ENCODE measurements at regions not wholly inside any gene's neighbourhood (a gene's known extent, or its start where the extent isn't known, plus 50 kb on each side); places are given as distances from the start of the nearest gene placed in this dataset.

GRCh38 chr7:17147409-17147808, 151.0 kb upstream of the AHR start:
- no peaks in the 10 kb centered on the region for H3K36me3 ChIP-seq
- no peaks in the 10 kb centered on the region for H3K27me3 ChIP-seq
- no peak overlapping the region for H3K27ac ChIP-seq
- H3K4me3 ChIP-seq = no peak overlapping the region
- no peaks in the 10 kb centered on the region; the same call in 1 of the 2 replicates for H3K4me1 ChIP-seq
- no peak overlapping the region for H3K4me2 ChIP-seq
- no peaks in the 10 kb centered on the region for H4K20me1 ChIP-seq
- H3K9ac ChIP-seq = no peak overlapping the region
- H3K9me3 ChIP-seq = no peaks in the 10 kb centered on the region
- TF ChIP-seq Cebpa-rat (IDR thresholded peaks at IDR 0.05) = no peak

- TF ChIP-seq Cebpa-rat (IDR thresholded peaks at IDR 0.05) = no peak
- Histone ChIP-seq H3K27me3 (no peaks in the 10 kb centered on the region), H3K36me3 (no peaks in the 10 kb centered on the region), H3K9me3 (no peaks in the 10 kb centered on the region), H3K27ac (no peak overlapping the region), H4K20me1 (no peaks in the 10 kb centered on the region), H3K9ac (no peak overlapping the region), H3K4me3 (no peak overlapping the region), H3K4me2 (no peak overlapping the region), H3K4me1 (no peaks in the 10 kb centered on the region)
Measured at GRCh38 chr7:17150018-17150417, 148.4 kb upstream of the AHR start.

- Histone ChIP-seq H3K9ac (no peak overlapping the region), H3K4me2 (no peak overlapping the region), H4K20me1 (no peaks in the 10 kb centered on the region), H3K27me3 (no peaks in the 10 kb centered on the region), H3K36me3 (no peaks in the 10 kb centered on the region), H3K9me3 (no peaks in the 10 kb centered on the region), H3K4me1 (peaks cover 6% of the 10 kb centered on the region), H3K27ac (no peak overlapping the region), H3K4me3 (no peak overlapping the region)
- no peak for TF ChIP-seq Cebpa-rat (IDR thresholded peaks at IDR 0.05)
Measured at GRCh38 chr7:17152721-17153120, 145.7 kb upstream of the AHR start.

GRCh38 chr7:17153536-17153935, 144.9 kb upstream of the AHR start:
- Histone ChIP-seq H3K27ac (no peak overlapping the region), H3K4me3 (no peak overlapping the region), H3K4me1 (peaks cover 6% of the 10 kb centered on the region), H3K36me3 (no peaks in the 10 kb centered on the region), H3K4me2 (no peak overlapping the region), H4K20me1 (no peaks in the 10 kb centered on the region), H3K9ac (no peak overlapping the region), H3K9me3 (no peaks in the 10 kb centered on the region), H3K27me3 (no peaks in the 10 kb centered on the region)
- TF ChIP-seq Cebpa-rat (IDR thresholded peaks at IDR 0.05) = no peak

DNA sequence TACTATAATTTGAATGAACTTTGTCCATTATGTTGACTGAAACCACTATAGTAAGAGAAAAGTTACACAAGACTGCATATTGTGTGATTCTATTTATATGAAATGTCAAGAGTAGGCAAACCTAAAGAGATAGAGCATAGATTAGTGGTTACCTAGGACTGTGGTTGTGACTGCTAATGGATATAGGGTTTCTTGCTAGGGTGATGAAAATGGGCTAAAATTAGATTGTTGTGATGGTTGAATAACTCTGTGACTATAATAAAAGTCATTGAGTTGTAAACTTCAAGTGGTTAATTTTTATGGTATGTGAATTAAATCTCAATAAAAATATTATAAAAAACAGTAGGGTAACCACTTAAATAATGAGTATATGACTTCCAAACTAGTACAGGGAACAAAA, 142.9 kb upstream of the AHR start:
- Histone ChIP-seq H3K4me3 (no peak overlapping the region), H3K4me2 (no peak overlapping the region; the same call in 1 of the 2 replicates), H3K9me3 (no peaks in the 10 kb centered on the region), H3K36me3 (no peaks in the 10 kb centered on the region), H3K4me1 (peaks cover 6% of the 10 kb centered on the region), H3K27me3 (no peaks in the 10 kb centered on the region), H3K9ac (no peak overlapping the region), H4K20me1 (no peaks in the 10 kb centered on the region), H3K27ac (no peak overlapping the region)
- no peak for TF ChIP-seq Cebpa-rat (IDR thresholded peaks at IDR 0.05)

DNA sequence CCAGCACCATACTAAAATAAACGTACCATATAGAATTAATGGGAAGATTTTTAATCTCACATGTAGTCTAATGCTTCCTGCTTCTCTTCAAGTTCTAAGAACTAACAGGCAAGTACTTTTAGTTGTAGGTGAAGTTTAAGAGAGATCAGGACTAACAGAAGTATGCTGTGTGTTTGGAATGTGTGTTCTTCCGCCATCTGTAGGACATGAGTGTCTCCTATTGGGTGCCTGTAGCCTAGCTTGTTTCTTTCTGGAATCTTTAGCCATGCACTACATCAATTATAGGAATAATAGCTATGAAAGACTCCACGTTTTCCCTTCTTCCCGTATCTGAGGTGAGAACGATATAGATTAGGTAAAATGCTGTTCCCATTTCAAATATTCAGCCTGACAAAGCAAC, 140.2 kb upstream of the AHR start:
- Histone ChIP-seq H3K9me3 (no peaks in the 10 kb centered on the region), H4K20me1 (no peaks in the 10 kb centered on the region), H3K9ac (no peak overlapping the region), H3K27ac (no peak overlapping the region), H3K27me3 (no peaks in the 10 kb centered on the region), H3K4me3 (no peak overlapping the region), H3K4me2 (no peak overlapping the region), H3K36me3 (no peaks in the 10 kb centered on the region), H3K4me1 (peaks cover 6% of the 10 kb centered on the region)
- TF ChIP-seq Cebpa-rat (IDR thresholded peaks at IDR 0.05) = no peak

DNA sequence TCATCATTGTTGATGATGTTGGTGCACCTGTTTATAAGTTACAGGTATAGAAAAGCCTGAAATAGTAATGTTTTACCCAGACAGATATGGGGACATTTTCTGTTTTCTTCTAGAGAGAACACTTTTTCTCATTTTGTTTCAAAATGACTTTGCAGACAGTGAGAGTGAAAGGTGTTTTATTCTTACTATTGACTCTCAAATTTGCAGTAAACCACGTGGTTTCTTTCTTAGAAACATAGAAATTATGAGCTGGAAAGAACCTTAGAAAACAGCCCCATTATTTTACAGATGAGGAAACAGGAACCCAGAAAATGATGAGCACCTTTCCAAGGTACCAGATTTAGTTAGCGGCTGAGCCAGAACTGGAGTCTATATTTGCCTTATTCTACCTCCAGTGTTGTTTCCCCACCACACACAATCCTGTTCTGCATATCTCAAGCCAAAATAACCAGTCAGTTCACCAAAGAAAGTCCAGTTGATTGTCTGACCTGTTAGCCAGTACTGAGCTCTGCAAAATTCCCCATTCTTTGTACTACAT, 138.9 kb upstream of the AHR start:
- no peak overlapping the region for H3K9ac ChIP-seq
- no peaks in the 10 kb centered on the region for H3K36me3 ChIP-seq
- H3K27ac ChIP-seq = no peak overlapping the region
- H3K4me1 ChIP-seq = peaks cover 6% of the 10 kb centered on the region
- no peak overlapping the region for H3K4me2 ChIP-seq
- TF ChIP-seq Cebpa-rat (IDR thresholded peaks at IDR 0.05) = no peak
- no peak overlapping the region for H3K4me3 ChIP-seq
- H3K9me3 ChIP-seq = no peaks in the 10 kb centered on the region
- H4K20me1 ChIP-seq = no peaks in the 10 kb centered on the region
- H3K27me3 ChIP-seq = no peaks in the 10 kb centered on the region

DNA sequence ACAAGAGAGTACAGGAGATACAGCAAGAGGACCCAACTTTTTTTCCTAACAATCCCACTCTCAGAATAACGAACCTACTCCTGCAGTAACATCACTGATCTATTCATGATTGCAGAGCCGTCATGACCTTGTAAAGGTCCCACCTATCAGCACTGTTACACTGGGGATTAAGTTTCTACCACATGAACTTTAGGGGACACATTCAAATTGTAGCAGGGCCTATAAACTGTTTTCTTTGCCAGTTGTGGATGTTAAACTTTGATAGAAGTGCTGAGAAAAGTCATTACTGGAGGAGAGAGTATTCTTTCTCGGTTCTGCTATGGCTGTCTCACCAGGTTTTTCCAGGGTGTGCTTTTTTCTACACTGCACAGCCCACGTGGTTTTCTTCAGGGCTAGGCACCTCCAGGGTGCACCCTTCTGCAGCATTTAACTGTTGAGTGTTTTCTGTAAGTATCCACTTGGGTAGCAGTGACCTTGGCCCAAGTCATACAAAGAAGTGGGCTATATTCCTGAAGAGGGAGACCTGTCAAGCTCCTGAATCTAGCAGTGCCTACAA, 131.6 kb upstream of the AHR start:
- Histone ChIP-seq H3K36me3 (no peaks in the 10 kb centered on the region), H3K9ac (no peak overlapping the region), H3K27ac (no peak overlapping the region), H3K27me3 (no peaks in the 10 kb centered on the region), H3K4me3 (no peak overlapping the region), H3K4me1 (no peaks in the 10 kb centered on the region), H3K4me2 (no peak overlapping the region), H4K20me1 (no peaks in the 10 kb centered on the region), H3K9me3 (no peaks in the 10 kb centered on the region)
- no peak for TF ChIP-seq Cebpa-rat (IDR thresholded peaks at IDR 0.05)

DNA sequence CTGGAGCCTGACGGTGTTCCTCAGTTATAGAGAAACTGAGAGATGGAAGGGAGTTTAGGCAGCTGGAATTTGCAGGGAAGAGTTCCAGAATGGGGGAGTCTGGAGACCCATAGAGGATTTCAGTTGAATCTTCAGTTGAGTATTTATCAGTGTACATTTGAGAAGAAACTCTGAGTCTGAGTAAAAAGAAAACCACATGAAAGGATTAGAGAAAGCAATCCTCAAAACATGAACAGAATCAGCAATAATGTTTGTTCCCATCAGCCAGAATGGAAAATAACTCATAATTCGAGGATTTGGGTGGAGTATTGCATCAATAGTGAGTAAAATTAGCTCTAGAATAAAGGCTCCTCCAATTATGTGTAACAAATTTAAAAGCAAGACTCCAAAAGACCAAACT, 130.0 kb upstream of the AHR start:
- no peak overlapping the region for H3K4me3 ChIP-seq
- no peaks in the 10 kb centered on the region for H3K4me1 ChIP-seq
- H3K9ac ChIP-seq = no peak overlapping the region
- no peak for TF ChIP-seq Cebpa-rat (IDR thresholded peaks at IDR 0.05)
- no peak overlapping the region for H3K27ac ChIP-seq
- H3K36me3 ChIP-seq = no peaks in the 10 kb centered on the region
- no peaks in the 10 kb centered on the region for H4K20me1 ChIP-seq
- H3K4me2 ChIP-seq = no peak overlapping the region
- no peaks in the 10 kb centered on the region for H3K27me3 ChIP-seq
- no peaks in the 10 kb centered on the region for H3K9me3 ChIP-seq

GRCh38 chr7:17171427-17171826, 127.0 kb upstream of the AHR start:
- Histone ChIP-seq H3K27me3 (no peaks in the 10 kb centered on the region), H3K36me3 (no peaks in the 10 kb centered on the region), H4K20me1 (no peaks in the 10 kb centered on the region), H3K9ac (no peak overlapping the region), H3K4me1 (no peaks in the 10 kb centered on the region), H3K9me3 (no peaks in the 10 kb centered on the region), H3K27ac (no peak overlapping the region), H3K4me2 (no peak overlapping the region), H3K4me3 (no peak overlapping the region)
- no peak for TF ChIP-seq Cebpa-rat (IDR thresholded peaks at IDR 0.05)

Data from BLaER1 (cell line).